ENCODE measurements at regions not wholly inside any gene's neighbourhood (a gene's known extent, or its start where the extent isn't known, plus 50 kb on each side); places are given as distances from the start of the nearest gene placed in this dataset.

DNA sequence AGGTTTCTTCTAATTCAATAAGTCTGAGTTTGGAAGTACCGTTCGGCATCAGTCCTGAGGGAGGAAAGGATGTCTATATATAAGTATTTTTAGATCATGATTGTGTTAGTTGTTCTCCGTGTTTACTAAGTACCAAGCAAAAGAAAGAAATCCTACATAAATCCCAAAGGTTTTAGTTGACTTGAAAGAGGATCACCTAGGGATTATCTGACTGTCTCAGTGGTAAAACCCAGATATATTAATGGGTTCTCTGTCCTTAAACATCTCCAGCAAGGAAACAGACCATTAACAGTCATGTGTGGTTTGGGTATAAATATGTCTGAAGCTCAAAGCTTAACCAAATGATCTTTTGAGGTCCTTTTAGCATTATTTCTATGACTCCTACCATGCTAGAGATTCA, 207.1 kb upstream of the RASGEF1B start:
- TF ChIP-seq CTCF (IDR thresholded peaks at IDR 0.05 in 8 of 11, conservative IDR thresholded peaks at IDR 0.05 in 3 of 11) (no peak), POLR2A (IDR thresholded peaks at IDR 0.05) (no peak), POLR2AphosphoS5 (IDR thresholded peaks at IDR 0.05) (no peak)

Data from spleen (tissue), 7 donors.